GM19372 (cell line): ENCODE measurements at regions not wholly inside any gene's neighbourhood (a gene's known extent, or its start where the extent isn't known, plus 50 kb on each side); places are given as distances from the start of the nearest gene placed in this dataset.
"Not testable (repeated sequence)": the region's sequence is repeated elsewhere in the genome, so short reads cannot be mapped to it uniquely, and the experiment has no call there.

Source experiments
- ATAC-seq: cut with Tn5 transposase; IDR thresholded peaks from one replicate; pipeline ENCODE4 v1.9.1; 2021; ENCODE audit warnings: mild to moderate bottlenecking, low read depth, moderate library complexity; ENCODE audit not compliant: unreplicated experiment

GRCh38 chr20:48220033-48220633 lies 434.9 kb upstream of the SULF2 start:
- ATAC-seq = no peak

DNA sequence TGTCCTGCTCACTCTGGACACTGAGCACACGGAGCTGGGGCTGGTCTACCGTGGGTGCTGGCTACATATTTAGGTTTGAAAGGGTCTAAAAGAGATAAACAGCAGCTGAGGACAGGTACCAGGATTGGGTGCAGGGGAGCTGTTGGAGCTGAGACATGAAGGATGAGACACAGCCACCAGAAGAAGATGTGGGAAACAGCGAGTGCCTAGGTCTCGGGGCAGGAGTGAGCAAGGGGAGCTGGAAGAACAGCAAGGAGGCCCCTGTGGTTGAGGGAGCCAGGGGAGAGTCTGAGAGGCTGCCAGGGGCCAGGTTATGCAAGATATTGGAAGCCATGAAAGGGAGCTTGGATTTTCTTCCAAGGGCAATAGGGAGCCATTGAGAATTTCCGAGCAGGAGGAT lies 434.0 kb upstream of the SULF2 start:
- ATAC-seq = no peak

- ATAC-seq = no peak
These were observed 431.9 kb upstream of the SULF2 start for GRCh38 chr20:48217190-48217589.

- no peak for ATAC-seq
These were observed 430.3 kb upstream of the SULF2 start for GRCh38 chr20:48215536-48215935.

DNA sequence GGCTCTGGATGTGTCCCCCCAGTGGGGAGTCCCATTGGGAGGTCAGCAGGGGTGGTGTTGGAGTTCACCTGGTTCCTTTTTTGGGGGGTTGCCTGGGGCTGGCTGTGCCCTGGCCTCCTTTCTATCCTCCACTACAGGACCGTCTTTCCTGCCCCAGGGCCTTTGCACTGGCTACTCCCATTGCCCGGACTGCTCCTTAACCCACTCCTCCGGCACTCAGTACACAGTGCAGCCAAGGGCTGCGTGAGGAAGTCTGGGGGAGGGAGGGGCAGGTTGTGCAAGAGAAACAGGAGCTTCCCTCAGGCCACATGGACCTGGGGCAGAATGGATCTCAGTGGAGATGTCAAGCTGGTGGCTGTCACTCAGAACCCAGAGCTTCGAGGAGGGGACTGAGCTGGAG lies 429.3 kb upstream of the SULF2 start:
- no peak for ATAC-seq

DNA sequence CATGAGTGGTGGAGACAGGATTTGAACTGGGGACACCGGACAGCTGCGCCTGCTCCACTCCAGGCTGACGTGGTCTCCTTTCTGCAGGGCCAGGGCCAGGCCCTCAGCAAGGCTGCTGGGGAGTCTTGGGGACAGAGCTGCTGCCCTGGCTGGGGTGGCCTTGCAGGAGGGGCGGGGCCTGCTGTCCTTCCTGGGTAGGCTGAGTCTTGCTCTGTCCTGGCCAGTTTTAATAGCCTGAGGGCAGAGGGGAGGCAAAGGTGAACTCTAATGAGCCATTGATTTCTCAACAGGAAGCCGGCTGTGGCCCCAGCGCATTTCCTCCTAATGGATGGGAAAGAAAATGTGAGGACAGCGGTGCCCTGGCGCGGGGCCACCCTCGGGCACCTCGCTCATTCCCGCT lies 428.4 kb upstream of the SULF2 start:
- not testable (repeated sequence) for ATAC-seq

DNA sequence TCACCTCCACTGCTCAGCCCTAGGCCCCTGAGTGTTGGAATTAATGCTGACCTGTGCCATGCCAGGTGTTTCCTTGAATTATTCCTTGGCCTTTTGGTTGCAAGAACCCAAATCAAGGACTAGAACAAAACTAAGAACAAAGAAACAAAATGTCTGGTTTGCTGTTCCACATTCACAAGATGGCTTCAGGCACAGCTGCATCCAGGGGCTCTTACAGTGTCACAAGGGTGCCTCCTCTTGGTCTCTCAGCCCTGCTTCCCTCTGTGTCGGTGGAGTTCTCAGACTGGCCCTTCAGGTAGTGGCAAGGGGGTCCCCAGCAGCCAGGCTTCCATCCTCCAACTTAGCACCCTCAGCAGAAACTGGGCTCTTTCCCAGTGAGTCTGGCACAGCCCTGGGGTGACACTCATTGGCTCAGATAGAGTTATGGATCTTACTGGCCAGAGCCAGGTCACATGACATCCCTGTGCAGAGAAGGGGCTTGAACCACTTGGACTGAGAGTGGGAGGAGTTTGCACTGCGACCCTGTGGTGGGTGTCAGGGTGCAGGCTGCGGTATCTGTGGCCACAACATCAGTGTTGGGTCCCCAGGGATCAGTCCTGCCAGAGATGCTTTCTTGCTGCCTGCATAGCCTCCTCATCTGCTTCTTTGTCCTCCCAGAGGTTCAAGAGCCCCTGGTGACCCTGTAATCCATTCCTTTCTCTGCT lies 427.7 kb upstream of the SULF2 start:
- ATAC-seq = no peak

GRCh38 chr20:48211847-48212246 lies 426.6 kb upstream of the SULF2 start:
- ATAC-seq = no peak

DNA sequence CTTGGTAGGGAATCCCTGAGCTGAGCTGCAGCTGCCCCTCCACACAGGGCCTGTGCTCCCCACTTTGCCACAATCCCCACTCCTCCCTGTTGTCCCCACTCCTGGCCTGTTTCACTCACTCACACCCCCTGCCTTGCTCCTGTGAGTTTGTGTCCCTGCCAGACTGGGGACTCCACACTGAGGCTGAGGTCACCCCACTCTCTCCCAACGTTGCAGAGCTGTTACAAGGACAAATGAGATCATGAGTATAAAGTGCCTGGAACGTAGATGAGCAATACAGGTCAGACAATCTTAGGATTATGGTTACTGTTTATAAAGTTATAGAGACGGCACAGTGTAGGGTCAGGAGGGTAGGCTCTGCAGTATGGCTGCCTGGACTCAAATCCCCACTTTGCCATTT lies 426.0 kb upstream of the SULF2 start:
- ATAC-seq = no peak

DNA sequence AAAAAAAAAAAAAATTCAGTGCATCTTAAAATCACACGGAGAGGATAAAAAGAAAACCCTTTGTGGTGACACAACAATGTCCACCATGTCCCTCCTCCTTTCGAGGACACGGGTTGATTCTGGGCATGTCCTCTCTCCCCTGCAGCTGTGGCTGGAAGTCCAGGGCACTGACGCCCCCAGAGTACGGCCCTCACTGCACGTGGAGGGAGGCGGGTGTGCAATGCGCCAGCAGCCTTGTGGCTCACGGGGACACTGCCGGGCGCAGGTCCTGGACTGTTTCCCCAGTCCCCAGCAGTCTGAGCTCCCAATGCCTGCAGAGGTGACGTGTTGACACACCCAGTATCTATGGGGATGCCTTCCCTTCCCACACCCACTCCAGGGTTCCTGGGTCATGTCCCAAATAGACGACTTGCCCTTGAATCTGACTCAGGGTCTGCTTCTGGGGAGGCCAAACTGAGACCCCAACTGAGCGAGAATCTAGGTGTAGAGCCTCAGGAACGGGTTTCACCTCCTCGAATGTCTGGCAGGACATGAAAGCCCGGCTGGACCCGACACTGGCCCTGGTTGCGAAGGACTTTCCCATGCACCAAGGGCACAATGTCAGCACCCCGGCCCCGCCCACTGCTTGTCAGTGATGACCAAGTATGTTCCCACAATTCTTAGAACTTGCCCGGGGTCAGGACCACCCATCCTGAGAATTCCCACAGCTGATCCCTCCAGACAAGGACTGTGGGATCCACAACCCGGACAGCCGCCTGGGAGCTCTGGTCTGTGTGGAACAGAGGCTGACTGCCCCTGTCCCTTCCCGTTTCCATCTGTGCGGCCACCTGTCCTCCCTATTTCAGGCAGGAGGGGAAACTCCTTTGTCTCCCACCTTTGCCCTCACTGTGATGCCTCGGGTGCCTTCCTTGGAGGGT lies 425.1 kb upstream of the SULF2 start:
- ATAC-seq = no peak

DNA sequence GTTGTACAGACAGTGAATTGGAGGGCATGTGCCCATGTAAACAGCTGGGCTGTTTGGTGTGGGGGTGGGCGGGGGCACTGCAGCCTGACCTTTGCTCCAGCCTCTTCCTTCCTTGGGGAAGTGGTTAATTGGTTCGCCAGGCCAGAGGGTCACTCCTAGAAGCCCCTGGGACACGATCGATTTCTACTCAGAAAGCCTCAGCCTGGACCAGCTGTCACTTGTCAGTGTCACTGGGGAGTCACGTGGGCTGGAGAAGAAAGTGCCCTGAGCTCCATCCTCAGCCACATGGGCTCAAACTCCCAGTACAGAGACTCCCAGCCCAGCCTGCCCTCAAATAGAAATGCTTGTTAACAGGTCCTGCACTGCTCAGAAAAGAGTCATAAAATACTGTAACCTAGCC lies 423.8 kb upstream of the SULF2 start:
- ATAC-seq = no peak

DNA sequence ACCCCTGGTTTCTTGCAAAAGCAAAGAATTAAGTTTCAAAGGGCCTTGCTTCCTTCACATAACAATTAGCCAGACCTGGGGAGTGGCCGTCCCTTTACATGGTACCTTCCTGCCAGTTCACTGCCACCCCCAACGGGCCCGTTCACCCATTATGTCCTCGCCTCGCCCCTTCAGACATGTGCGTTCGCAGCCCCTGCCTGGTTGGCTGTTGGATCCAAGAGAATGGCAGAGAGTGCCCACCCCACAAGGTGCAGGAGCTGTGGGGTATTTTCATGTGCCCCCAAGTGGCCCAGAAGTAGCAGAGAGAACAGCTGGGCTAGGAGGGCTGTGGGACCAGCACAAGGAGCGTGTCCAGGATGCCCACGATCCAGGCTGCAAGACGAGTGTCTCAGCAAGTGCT lies 422.9 kb upstream of the SULF2 start:
- no peak for ATAC-seq

DNA sequence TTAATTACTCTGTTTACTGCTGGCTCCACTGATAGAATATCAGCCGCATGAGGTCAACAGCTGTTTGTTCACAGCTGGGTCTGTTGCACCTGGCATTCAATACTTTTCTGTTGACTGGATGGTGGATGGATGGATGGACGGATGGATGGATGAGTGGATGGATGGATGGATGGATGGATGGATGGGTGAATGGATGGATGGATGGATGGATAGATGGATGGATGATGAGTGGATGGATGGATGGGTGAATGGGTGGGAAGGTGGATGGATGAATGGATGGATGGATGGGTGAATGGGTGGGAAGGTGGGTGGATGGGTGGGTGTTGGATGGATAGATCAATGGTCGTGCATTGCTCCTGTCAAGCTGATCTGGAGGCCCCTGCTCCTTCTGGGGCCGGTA lies 422.2 kb upstream of the SULF2 start:
- no peak for ATAC-seq

DNA sequence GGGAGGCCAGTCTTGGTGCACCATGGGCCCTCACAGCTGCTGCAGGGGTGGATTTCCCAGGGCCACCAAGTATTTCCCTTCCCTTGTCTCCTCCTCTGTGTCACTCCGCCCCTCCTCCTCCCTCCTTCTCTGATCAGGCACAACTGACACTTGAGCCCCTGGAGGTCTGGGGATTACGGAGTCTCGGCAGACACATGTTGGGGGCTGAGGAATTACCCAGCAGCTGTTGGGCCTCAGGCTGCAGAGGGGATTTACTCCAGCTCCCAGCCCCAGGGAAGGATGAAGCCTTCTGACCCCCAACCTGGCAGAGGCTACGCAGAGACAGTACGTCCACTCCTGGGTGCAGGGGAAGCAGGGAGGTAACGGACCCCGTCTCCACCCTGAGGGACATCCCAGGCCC lies 420.5 kb upstream of the SULF2 start:
- ATAC-seq = no peak

DNA sequence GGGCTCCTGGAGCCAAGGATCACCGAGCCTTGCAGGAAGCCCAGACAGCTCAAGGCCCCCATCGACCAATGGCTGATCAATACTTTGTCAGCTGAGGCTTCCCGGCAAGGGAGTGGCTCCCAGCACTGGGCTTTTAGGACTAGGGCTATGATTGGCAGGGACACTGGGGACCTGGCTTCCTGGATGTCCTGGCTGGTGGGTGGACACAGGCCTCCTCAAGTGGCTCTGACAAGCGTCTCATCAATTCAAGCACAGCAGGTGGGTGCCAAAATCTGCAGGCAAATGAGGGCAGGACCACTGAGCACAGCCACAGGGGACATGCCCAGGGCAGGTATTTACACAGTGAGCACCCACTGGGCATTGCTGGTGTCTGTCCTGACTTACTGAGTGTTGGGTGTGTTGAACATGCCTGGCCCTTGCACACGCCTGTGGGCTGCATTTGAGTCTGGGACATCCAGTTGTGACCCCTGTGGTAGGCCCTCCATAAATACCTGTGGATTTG lies 420.1 kb upstream of the SULF2 start:
- ATAC-seq = no peak

DNA sequence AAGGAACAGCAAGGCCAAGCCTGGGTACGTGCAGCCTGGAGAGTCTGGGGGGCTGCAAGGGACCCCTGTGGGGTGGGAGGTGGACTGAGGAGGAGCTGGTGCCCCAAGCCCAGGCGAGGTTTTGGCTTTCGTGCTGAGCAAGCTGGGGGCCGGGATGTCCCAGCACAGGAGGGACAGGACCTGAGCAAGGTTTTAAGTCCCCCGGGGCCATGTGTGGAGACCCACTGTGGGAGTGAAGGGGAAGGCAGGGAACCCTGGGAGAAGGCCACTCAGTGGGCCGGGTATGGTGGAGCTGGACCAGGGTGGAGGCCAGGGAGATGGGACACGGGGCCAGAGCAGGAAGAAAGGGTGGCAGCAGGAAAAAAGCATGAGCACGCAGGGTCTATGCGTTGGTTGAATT lies 419.2 kb upstream of the SULF2 start:
- ATAC-seq = no peak

DNA sequence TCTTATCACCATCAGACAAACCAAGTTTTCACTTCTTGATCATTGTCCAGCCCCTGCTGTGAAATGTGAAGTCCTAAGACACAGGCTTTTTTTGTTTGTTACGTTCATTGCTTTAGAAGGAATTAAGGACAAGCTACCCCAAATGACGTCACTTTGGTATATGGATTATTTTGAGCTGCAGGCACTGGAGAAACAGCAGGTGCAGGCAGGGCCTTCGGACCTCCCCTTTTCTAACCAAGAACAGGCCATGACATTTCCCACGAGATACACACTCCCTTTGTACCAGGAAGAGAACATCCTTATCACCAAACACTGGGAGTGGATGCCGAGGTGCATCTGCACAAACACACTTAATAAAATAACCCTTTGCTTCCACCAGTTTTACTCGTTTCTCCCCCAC lies 418.0 kb upstream of the SULF2 start:
- no peak for ATAC-seq

DNA sequence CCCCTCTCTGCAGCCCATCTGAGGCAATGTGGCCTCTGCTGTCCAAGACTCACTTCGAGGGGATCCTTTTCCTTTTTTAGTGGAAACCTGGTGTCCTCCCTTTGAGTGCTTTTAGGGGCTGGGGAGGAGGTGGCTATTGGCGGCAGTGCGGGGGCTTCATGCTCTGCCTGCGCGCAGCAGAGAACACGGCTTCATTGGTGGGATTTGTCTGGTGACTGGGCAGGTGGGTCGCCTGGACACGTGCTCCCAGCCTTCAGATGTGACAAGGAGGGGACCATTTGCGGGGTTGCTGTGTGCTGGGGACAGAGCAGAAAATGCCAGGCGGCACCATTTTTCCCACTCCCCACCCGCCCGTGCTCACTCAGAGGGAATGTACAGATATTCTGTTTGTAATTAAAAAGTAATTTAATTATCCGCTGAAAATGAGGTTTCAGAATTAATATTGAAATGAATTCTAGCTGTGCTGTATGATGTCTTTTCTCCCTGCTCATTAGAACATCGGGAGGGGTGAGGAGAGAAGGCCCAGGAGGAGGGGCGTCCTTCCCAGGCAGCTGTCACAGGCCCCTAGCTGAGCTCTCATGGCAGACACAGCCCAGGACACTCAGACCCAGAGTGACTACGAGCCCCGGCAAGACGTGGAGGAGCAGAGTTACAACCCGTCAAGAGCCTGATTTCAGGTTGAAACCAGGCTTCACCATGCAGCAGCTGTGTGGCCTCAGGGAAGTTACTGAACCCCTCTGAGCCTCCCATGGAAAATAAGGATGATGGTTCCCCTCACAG lies 417.2 kb upstream of the SULF2 start:
- no peak for ATAC-seq

GRCh38 chr20:48201885-48202284 lies 416.6 kb upstream of the SULF2 start:
- no peak for ATAC-seq

- no peak for ATAC-seq
These were observed 415.9 kb upstream of the SULF2 start for GRCh38 chr20:48201188-48201587.
